Upper lobe of left lung (tissue), 6 donors: ENCODE measurements at regions not wholly inside any gene's neighbourhood (a gene's known extent, or its start where the extent isn't known, plus 50 kb on each side); places are given as distances from the start of the nearest gene placed in this dataset.

ENCODE experiments used
- ATAC-seq, 2 donors: fragments of 200-7000 bp; cut with Tn5 transposase; one replicate each; pipeline ENCODE4 v1.9.1; 2022; ENCODE audit warnings: mild to moderate bottlenecking in 2 of 2, moderate library complexity in 2 of 2; ENCODE audit not compliant: low FRiP score in 2 of 2
- DNase-seq, 2 donors: peaks; one replicate each; pipeline ENCODE4 v3.0.0-alpha.2; 2019 to 2020
- H3K27ac ChIP-seq, 4 donors: fragments of 200-600 bp; sonication (generic); one replicate each; pipeline ENCODE4 v1.5.1; 2016 to 2019
- H3K27me3 ChIP-seq, 4 donors: fragments of 200-600 bp; sonication (generic); one replicate each; pipeline ENCODE4 v1.5.1; 2017 to 2019
- H3K36me3 ChIP-seq, 4 donors: fragments of 200-600 bp; sonication (generic); one replicate each; pipeline ENCODE4 v1.5.1; 2016 to 2019
- H3K4me1 ChIP-seq, 4 donors: fragments of 200-600 bp; sonication (generic); one replicate each; pipeline ENCODE4 v1.5.1; 2018 to 2019
- H3K4me3 ChIP-seq, 4 donors: fragments of 200-600 bp; sonication (generic); one replicate each; pipeline ENCODE4 v1.5.1; 2017 to 2019; ENCODE audit warnings: mild to moderate bottlenecking in 2 of 4, moderate library complexity in 1 of 4
- H3K9me3 ChIP-seq, 4 donors: fragments of 200-600 bp; sonication (generic); one replicate each; pipeline ENCODE4 v1.5.1; 2018 to 2019
- CTCF ChIP-seq, 6 experiments: fragments of 450-650 bp in 4 of 6; fragments of 200-600 bp in 2 of 6; sonication (generic) in 2 of 6; IDR thresholded peaks; one replicate each; pipeline ENCODE4 v1.5.1; 2016 to 2019; ENCODE audit warnings: antibody characterized with exemption in 6 of 6
- EP300 ChIP-seq, 4 donors: sonication (generic); formaldehyde crosslinking; IDR thresholded peaks; one replicate each; pipeline ENCODE4 v1.5.1; 2017; ENCODE audit warnings: antibody characterized with exemption in 4 of 4, control low read depth in 2 of 4
- POLR2A ChIP-seq, 4 donors: fragments of 450-650 bp; IDR thresholded peaks; one replicate each; pipeline ENCODE4 v1.5.1; 2016 to 2017; ENCODE audit warnings: antibody characterized with exemption in 4 of 4, mild to moderate bottlenecking in 2 of 4
- POLR2AphosphoS5 ChIP-seq, 2 donors: sonication (generic); formaldehyde crosslinking; IDR thresholded peaks; one replicate each; pipeline ENCODE4 v1.5.1; 2017; ENCODE audit warnings: antibody characterized with exemption in 2 of 2
- WGBS, 2 donors: methylation state at CpG; one replicate each; pipeline ENCODE4 v1.1.5; 2017 to 2018; 5-methylcytosine and 5-hydroxymethylcytosine counted together
- donor health status: DM: no; HTN: no; CAD: no; lungs with moderate emphysema.
- donor health status: DM: no; HTN: yes; CAD: no; lungs with severe emphysema.

GRCh38 chr10:90222372-90222771, 521.0 kb downstream of the KIF20B start:
- no peak for TF ChIP-seq POLR2A (IDR thresholded peaks at IDR 0.05)
- TF ChIP-seq CTCF (IDR thresholded peaks at IDR 0.05): no peak
- no peak for TF ChIP-seq EP300 (IDR thresholded peaks at IDR 0.05)
- TF ChIP-seq POLR2AphosphoS5 (IDR thresholded peaks at IDR 0.05): no peak
- Histone ChIP-seq H3K27ac (no peak overlapping the region), H3K4me1 (no peaks in the 10 kb centered on the region), H3K36me3 (no peaks in the 10 kb centered on the region), H3K9me3 (no peaks in the 10 kb centered on the region), H3K4me3 (no peak overlapping the region), H3K27me3 (no peaks in the 10 kb centered on the region)
- WGBS, 2 donors: 43 to 55% methylated on average over 4 of the region's 4 CpGs
- ATAC-seq: no peak
- no peak for DNase-seq

DNA sequence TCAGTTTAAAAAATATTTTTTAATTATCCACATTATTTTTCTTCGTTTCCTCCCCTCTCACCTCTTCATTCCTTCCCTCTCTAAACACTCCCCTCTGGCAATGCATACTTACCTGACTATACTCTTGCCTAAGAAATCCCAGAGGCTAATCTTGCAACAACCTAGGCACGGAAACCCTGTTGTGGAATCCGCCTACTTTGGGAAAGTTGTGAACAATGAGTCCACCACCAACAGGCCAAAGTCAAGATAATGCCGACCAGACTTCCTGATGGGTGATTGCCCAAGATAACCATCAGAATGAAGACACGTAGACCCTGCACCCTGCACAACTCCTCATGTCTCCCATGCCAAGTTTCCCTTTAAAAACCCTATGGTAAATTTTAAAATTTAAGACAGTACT, 521.5 kb downstream of the KIF20B start:
- H3K27me3 ChIP-seq: no peaks in the 10 kb centered on the region
- H3K4me3 ChIP-seq: no peak overlapping the region
- ATAC-seq: no peak
- no peak overlapping the region for H3K27ac ChIP-seq
- TF ChIP-seq CTCF (IDR thresholded peaks at IDR 0.05) (no peak), POLR2AphosphoS5 (IDR thresholded peaks at IDR 0.05) (no peak), POLR2A (IDR thresholded peaks at IDR 0.05) (no peak), EP300 (IDR thresholded peaks at IDR 0.05) (no peak)
- DNase-seq: no peak
- 64 to 70% methylated on average over 5 of the region's 5 CpGs for WGBS, 2 donors
- no peaks in the 10 kb centered on the region for H3K4me1 ChIP-seq
- no peaks in the 10 kb centered on the region for H3K9me3 ChIP-seq
- no peaks in the 10 kb centered on the region for H3K36me3 ChIP-seq

- no peaks in the 10 kb centered on the region for H3K9me3 ChIP-seq
- no peaks in the 10 kb centered on the region for H3K4me1 ChIP-seq
- DNase-seq (no peak), ATAC-seq (no peak)
- no peaks in the 10 kb centered on the region for H3K27me3 ChIP-seq
- H3K36me3 ChIP-seq: no peaks in the 10 kb centered on the region
- WGBS, 2 donors: 97 to 98% methylated on average over 2 of the region's 2 CpGs
- TF ChIP-seq CTCF (IDR thresholded peaks at IDR 0.05) (no peak), POLR2AphosphoS5 (IDR thresholded peaks at IDR 0.05) (no peak), EP300 (IDR thresholded peaks at IDR 0.05) (no peak), POLR2A (IDR thresholded peaks at IDR 0.05) (no peak)
- no peak overlapping the region for H3K4me3 ChIP-seq
- no peak overlapping the region for H3K27ac ChIP-seq
Observed at GRCh38 chr10:90224791-90225566, 523.6 kb downstream of the KIF20B start.

DNA sequence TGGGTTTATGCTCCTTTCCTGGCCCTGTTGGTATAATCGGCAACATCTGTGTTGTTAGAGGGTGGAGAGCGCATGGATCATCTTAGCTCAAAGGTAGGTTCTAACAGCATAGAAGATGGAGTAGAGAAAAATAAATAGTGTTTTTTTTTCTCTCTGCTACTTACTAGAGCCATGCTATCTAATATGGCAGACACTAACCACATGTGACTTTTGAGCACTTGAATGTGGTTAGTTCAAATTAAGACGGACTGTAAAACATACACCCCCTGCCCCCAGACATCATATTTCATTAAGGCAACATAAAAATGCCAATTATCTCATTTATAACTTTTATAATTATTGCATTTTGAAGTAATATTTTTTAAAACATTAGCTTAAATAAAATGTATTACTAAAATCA, 525.1 kb downstream of the KIF20B start:
- no peaks in the 10 kb centered on the region for H3K27me3 ChIP-seq
- 93 to 97% methylated on average over 3 of the region's 3 CpGs for WGBS, 2 donors
- H3K4me1 ChIP-seq: no peaks in the 10 kb centered on the region
- DNase-seq: no peak
- H3K27ac ChIP-seq: no peak overlapping the region
- H3K9me3 ChIP-seq: no peaks in the 10 kb centered on the region
- H3K4me3 ChIP-seq: no peak overlapping the region
- no peak for ATAC-seq
- no peaks in the 10 kb centered on the region for H3K36me3 ChIP-seq
- TF ChIP-seq CTCF (IDR thresholded peaks at IDR 0.05) (no peak), EP300 (IDR thresholded peaks at IDR 0.05) (no peak), POLR2AphosphoS5 (IDR thresholded peaks at IDR 0.05) (no peak), POLR2A (IDR thresholded peaks at IDR 0.05) (no peak)

DNA sequence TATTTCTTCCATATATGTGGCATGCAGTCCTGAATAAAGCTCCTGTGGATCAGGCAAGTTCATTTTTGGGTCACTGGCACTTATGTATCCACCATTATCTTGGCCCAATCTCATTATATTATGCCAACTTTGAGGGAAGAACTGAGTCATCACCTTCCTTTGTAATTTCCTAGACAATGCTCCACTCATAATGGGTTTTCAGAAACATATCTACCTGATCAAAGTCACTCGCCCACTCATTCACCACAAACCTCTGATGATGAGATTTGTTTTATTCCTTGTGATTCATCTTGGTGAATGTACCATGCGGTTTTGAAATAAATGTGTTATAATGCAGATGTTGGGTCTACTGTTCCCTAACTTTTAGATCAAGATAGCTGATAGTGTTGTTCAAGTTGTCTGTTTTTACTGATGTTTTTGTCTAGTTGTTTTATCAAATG, 525.8 kb downstream of the KIF20B start:
- Histone ChIP-seq H3K9me3 (no peaks in the 10 kb centered on the region), H3K4me3 (no peak overlapping the region), H3K27ac (no peak overlapping the region), H3K27me3 (no peaks in the 10 kb centered on the region), H3K36me3 (no peaks in the 10 kb centered on the region), H3K4me1 (no peaks in the 10 kb centered on the region)
- 61 to 83% methylated on average over 2 of the region's 2 CpGs for WGBS, 2 donors
- ATAC-seq (no peak), DNase-seq (no peak)
- TF ChIP-seq POLR2AphosphoS5 (IDR thresholded peaks at IDR 0.05) (no peak), EP300 (IDR thresholded peaks at IDR 0.05) (no peak), POLR2A (IDR thresholded peaks at IDR 0.05) (no peak), CTCF (IDR thresholded peaks at IDR 0.05) (no peak)
